Ishikawa (cell line): ENCODE measurements at regions not wholly inside any gene's neighbourhood (a gene's known extent, or its start where the extent isn't known, plus 50 kb on each side); places are given as distances from the start of the nearest gene placed in this dataset.

Experiments used
- FOXM1 ChIP-seq: IDR thresholded peaks from 2 replicates; pipeline ENCODE4 v1.6.1; 2012; ENCODE audit warnings: low read depth, borderline replicate concordance
- MAX ChIP-seq: IDR thresholded peaks from 2 replicates; pipeline ENCODE4 v1.6.1; 2012
- RAD21 ChIP-seq: IDR thresholded peaks from 2 replicates; pipeline ENCODE4 v1.6.1; 2012; ENCODE audit warnings: low read depth

- no peak for TF ChIP-seq MAX
- TF ChIP-seq FOXM1: no peak
- no peak for TF ChIP-seq RAD21
These were observed 107.1 kb upstream of the TNPO1 start for GRCh38 chr5:72709341-72709740.
